Sigmoid colon (tissue), 4 donors: ENCODE measurements at regions not wholly inside any gene's neighbourhood (a gene's known extent, or its start where the extent isn't known, plus 50 kb on each side); places are given as distances from the start of the nearest gene placed in this dataset.

Experiments used
- EP300 ChIP-seq, 4 donors: sonication (generic); formaldehyde crosslinking; IDR thresholded peaks; one replicate each; pipeline ENCODE4 v1.6.1; 2017; ENCODE audit warnings: antibody characterized with exemption in 4 of 4
- POLR2A ChIP-seq, 2 donors: fragments of 450-650 bp; IDR thresholded peaks; one replicate each; pipeline ENCODE4 v1.6.1; 2016; ENCODE audit warnings: antibody characterized with exemption in 2 of 2, mild to moderate bottlenecking in 2 of 2, moderate library complexity in 2 of 2
- TF ChIP-seq, protein P1 (sequence below), 4 experiments: fragments of 450-650 bp in 3 of 4; fragments of 200-600 bp in 1 of 4; IDR thresholded peaks; one replicate each; pipeline ENCODE4 v1.5.1; 2016 to 2019; ENCODE audit warnings: antibody characterized with exemption in 4 of 4, mild to moderate bottlenecking in 3 of 4, moderate library complexity in 2 of 4

DNA sequence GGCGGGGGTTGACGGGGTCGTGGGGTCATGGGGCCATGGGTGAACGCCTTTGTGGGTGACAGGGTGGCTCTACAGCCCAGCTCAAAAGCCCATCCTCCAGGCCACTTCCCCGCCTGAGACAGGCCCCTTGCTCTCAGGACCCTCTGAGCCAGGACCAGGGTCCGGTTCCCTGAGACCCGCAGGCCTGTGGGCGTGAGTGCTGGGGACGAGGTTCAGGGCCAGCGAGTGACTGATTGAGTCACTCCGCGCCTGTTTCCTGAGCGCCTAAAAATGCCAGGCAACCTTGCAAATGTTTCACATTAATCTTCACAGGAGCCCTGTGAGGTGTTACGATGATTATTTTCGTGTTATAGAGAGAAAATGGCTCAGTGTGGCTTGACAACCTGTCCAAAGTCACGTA is 97.8 kb downstream of the ZNF674 start:
- TF ChIP-seq, protein P1, sequence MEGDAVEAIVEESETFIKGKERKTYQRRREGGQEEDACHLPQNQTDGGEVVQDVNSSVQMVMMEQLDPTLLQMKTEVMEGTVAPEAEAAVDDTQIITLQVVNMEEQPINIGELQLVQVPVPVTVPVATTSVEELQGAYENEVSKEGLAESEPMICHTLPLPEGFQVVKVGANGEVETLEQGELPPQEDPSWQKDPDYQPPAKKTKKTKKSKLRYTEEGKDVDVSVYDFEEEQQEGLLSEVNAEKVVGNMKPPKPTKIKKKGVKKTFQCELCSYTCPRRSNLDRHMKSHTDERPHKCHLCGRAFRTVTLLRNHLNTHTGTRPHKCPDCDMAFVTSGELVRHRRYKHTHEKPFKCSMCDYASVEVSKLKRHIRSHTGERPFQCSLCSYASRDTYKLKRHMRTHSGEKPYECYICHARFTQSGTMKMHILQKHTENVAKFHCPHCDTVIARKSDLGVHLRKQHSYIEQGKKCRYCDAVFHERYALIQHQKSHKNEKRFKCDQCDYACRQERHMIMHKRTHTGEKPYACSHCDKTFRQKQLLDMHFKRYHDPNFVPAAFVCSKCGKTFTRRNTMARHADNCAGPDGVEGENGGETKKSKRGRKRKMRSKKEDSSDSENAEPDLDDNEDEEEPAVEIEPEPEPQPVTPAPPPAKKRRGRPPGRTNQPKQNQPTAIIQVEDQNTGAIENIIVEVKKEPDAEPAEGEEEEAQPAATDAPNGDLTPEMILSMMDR (IDR thresholded peaks at IDR 0.05), result no peak
- TF ChIP-seq EP300 (IDR thresholded peaks at IDR 0.05) (no peak), POLR2A (IDR thresholded peaks at IDR 0.05) (no peak)
